Neural cell (in vitro differentiated cells): ENCODE measurements at regions not wholly inside any gene's neighbourhood (a gene's known extent, or its start where the extent isn't known, plus 50 kb on each side); places are given as distances from the start of the nearest gene placed in this dataset.

Source experiments
- H2AFZ ChIP-seq: fragments of 200-600, 300-800 bp; sonication (generic), shearing (Covaris generic); 2 replicates; pipeline ENCODE4 v1.6.0; 2014; ENCODE audit warnings: low read depth, mild to moderate bottlenecking, antibody characterized with exemption, low read length, moderate library complexity
- H3F3A ChIP-seq: fragments of 200-600 bp; shearing (Covaris generic); 2 replicates; pipeline ENCODE4 v1.6.1; 2016; ENCODE audit warnings: mild to moderate bottlenecking, moderate library complexity, mixed read lengths, antibody characterized with exemption, low read length; ENCODE audit not compliant: insufficient read depth, poor library complexity, severe bottlenecking
- H3K27ac ChIP-seq: fragments of 200-600, 300-800 bp; sonication (generic), shearing (Covaris generic); 2 replicates; pipeline ENCODE4 v1.5.1; 2014; ENCODE audit warnings: mild to moderate bottlenecking, low read length, moderate library complexity
- H3K27me3 ChIP-seq: fragments of 300-800, 200-600 bp; sonication (generic), shearing (Covaris generic); 2 replicates; pipeline ENCODE4 v1.6.0; 2014; ENCODE audit warnings: mild to moderate bottlenecking, low read depth, low read length, moderate library complexity; ENCODE audit not compliant: insufficient read depth
- H3K36me3 ChIP-seq: fragments of 300-800, 200-600 bp; sonication (generic), shearing (Covaris generic); 2 replicates; pipeline ENCODE4 v1.5.1; 2014; ENCODE audit warnings: mild to moderate bottlenecking, antibody characterized with exemption, low read length, moderate library complexity; ENCODE audit not compliant: insufficient read depth
- H3K4me2 ChIP-seq: fragments of 300-800, 200-600 bp; sonication (generic), shearing (Covaris generic); 2 replicates; pipeline ENCODE4 v1.6.0; 2014; ENCODE audit warnings: mild to moderate bottlenecking, low read length
- H3K4me3 ChIP-seq: fragments of 300-800, 200-600 bp; sonication (generic), shearing (Covaris generic); 2 replicates; pipeline ENCODE4 v1.5.1; 2014; ENCODE audit warnings: mild to moderate bottlenecking, low read length, moderate library complexity
- H3K79me2 ChIP-seq: fragments of 200-600 bp; shearing (Covaris generic); replicated peaks from 2 replicates; pipeline ENCODE4 v1.6.0; 2014; ENCODE audit warnings: mild to moderate bottlenecking, low read length, moderate library complexity; ENCODE audit not compliant: insufficient read depth
- H3K9ac ChIP-seq: fragments of 300-800, 200-600 bp; sonication (generic), shearing (Covaris generic); 2 replicates; pipeline ENCODE4 v1.6.1; 2016; ENCODE audit warnings: mild to moderate bottlenecking, low read length, mixed read lengths
- H3K9me2 ChIP-seq: fragments of 200-600 bp; shearing (Covaris generic); 2 replicates; pipeline ENCODE4 v1.6.1; 2016; ENCODE audit warnings: mild to moderate bottlenecking, low read length, mixed read lengths; ENCODE audit not compliant: insufficient read depth
- H3K9me3 ChIP-seq: fragments of 200-600, 300-800 bp; sonication (generic), shearing (Covaris generic); 2 replicates; pipeline ENCODE4 v1.6.1; 2016; ENCODE audit warnings: mild to moderate bottlenecking, mixed run types, low read length, moderate library complexity, mixed read lengths
- H4K20me1 ChIP-seq: fragments of 200-600 bp; shearing (Covaris generic); 2 replicates; pipeline ENCODE4 v1.6.1; 2016; ENCODE audit warnings: mild to moderate bottlenecking, mixed run types; ENCODE audit not compliant: insufficient read depth
- EP300 ChIP-seq: fragments of 450-650 bp; conservative IDR thresholded peaks from 2 replicates; pipeline ENCODE4 v1.6.1; 2014; ENCODE audit warnings: antibody characterized with exemption, mild to moderate bottlenecking, moderate library complexity; ENCODE audit not compliant: poor library complexity, severe bottlenecking
- EZH2 ChIP-seq: fragments of 200-600, 300-800 bp; shearing (Covaris generic), sonication (generic); IDR thresholded peaks from 2 replicates; pipeline ENCODE4 v1.6.1; 2014; ENCODE audit warnings: antibody characterized with exemption, low read length, borderline replicate concordance, mild to moderate bottlenecking; ENCODE audit not compliant: insufficient read depth, poor library complexity, severe bottlenecking
- MXI1 ChIP-seq: fragments of 450-650 bp; conservative IDR thresholded peaks from 2 replicates; pipeline ENCODE4 v1.6.1; 2014; ENCODE audit warnings: antibody characterized with exemption, mild to moderate bottlenecking; ENCODE audit not compliant: poor library complexity, severe bottlenecking
- POLR2AphosphoS5 ChIP-seq: IDR thresholded peaks from 2 replicates; pipeline ENCODE4 v1.6.1; 2012
- RAD21 ChIP-seq: fragments of 450-650 bp; conservative IDR thresholded peaks from 2 replicates; pipeline ENCODE4 v1.6.1; 2014; ENCODE audit warnings: antibody characterized with exemption, mild to moderate bottlenecking, moderate library complexity
- SMC3 ChIP-seq: fragments of 450-650 bp; conservative IDR thresholded peaks from 2 replicates; pipeline ENCODE4 v1.6.1; 2014; ENCODE audit warnings: antibody characterized with exemption, mild to moderate bottlenecking, moderate library complexity; ENCODE audit not compliant: poor library complexity
- TAF1 ChIP-seq: IDR thresholded peaks from 2 replicates; pipeline ENCODE4 v1.6.1; 2012; ENCODE audit warnings: low read depth
- TF ChIP-seq, protein P1 (sequence below): IDR thresholded peaks from 2 replicates; pipeline ENCODE4 v1.6.1; 2012; ENCODE audit warnings: borderline replicate concordance
- TF ChIP-seq, protein P2 (sequence below): fragments of 450-650 bp; IDR thresholded peaks from 2 replicates; pipeline ENCODE4 v1.5.1; 2014; ENCODE audit warnings: antibody characterized with exemption, mild to moderate bottlenecking, moderate library complexity; ENCODE audit not compliant: poor library complexity, severe bottlenecking

DNA sequence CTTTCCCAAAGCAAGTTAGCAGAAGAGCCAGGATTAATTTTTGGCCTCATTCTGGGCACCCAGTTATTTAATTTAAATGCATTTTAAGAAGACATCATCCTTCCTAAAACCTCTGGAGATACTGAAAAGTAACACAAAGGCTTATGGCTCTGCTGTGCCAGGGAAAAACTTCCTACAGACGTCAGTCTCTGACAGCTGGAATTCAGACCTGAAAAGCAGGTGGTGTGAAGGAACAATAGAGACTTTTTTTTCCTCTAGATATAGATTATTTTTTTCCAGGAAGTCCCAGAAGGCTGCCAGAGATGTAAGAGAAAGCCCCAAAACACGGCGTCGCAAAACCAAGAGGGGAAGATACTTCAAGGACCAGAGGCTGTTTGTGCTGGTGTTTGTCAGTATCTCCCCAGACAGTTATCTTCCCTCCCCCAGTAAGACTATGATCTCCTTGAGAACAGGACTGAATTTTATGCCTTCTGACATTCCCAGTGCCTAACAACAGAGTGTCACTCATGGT, 88.7 kb upstream of the RASEF start:
- Histone ChIP-seq H3K36me3 (no peaks in the 10 kb centered on the region), H3K27me3 (no peaks in the 10 kb centered on the region), H2AFZ (no peak overlapping the region), H3K4me3 (no peak overlapping the region), H3K9me2 (no peaks in the 10 kb centered on the region), H3F3A (no peaks in the 10 kb centered on the region), H3K9ac (no peak overlapping the region), H4K20me1 (no peaks in the 10 kb centered on the region), H3K79me2 (no peaks in the 10 kb centered on the region), H3K4me2 (no peak overlapping the region), H3K27ac (no peak overlapping the region), H3K9me3 (no peaks in the 10 kb centered on the region)
- TF ChIP-seq TAF1 (no peak), SMC3 (no peak), RAD21 (no peak), POLR2AphosphoS5 (no peak), EZH2 (no peak), MXI1 (no peak), EP300 (no peak)
- TF ChIP-seq, protein P1, sequence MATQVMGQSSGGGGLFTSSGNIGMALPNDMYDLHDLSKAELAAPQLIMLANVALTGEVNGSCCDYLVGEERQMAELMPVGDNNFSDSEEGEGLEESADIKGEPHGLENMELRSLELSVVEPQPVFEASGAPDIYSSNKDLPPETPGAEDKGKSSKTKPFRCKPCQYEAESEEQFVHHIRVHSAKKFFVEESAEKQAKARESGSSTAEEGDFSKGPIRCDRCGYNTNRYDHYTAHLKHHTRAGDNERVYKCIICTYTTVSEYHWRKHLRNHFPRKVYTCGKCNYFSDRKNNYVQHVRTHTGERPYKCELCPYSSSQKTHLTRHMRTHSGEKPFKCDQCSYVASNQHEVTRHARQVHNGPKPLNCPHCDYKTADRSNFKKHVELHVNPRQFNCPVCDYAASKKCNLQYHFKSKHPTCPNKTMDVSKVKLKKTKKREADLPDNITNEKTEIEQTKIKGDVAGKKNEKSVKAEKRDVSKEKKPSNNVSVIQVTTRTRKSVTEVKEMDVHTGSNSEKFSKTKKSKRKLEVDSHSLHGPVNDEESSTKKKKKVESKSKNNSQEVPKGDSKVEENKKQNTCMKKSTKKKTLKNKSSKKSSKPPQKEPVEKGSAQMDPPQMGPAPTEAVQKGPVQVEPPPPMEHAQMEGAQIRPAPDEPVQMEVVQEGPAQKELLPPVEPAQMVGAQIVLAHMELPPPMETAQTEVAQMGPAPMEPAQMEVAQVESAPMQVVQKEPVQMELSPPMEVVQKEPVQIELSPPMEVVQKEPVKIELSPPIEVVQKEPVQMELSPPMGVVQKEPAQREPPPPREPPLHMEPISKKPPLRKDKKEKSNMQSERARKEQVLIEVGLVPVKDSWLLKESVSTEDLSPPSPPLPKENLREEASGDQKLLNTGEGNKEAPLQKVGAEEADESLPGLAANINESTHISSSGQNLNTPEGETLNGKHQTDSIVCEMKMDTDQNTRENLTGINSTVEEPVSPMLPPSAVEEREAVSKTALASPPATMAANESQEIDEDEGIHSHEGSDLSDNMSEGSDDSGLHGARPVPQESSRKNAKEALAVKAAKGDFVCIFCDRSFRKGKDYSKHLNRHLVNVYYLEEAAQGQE, result no peak
- TF ChIP-seq, protein P2, sequence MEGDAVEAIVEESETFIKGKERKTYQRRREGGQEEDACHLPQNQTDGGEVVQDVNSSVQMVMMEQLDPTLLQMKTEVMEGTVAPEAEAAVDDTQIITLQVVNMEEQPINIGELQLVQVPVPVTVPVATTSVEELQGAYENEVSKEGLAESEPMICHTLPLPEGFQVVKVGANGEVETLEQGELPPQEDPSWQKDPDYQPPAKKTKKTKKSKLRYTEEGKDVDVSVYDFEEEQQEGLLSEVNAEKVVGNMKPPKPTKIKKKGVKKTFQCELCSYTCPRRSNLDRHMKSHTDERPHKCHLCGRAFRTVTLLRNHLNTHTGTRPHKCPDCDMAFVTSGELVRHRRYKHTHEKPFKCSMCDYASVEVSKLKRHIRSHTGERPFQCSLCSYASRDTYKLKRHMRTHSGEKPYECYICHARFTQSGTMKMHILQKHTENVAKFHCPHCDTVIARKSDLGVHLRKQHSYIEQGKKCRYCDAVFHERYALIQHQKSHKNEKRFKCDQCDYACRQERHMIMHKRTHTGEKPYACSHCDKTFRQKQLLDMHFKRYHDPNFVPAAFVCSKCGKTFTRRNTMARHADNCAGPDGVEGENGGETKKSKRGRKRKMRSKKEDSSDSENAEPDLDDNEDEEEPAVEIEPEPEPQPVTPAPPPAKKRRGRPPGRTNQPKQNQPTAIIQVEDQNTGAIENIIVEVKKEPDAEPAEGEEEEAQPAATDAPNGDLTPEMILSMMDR, result no peak

DNA sequence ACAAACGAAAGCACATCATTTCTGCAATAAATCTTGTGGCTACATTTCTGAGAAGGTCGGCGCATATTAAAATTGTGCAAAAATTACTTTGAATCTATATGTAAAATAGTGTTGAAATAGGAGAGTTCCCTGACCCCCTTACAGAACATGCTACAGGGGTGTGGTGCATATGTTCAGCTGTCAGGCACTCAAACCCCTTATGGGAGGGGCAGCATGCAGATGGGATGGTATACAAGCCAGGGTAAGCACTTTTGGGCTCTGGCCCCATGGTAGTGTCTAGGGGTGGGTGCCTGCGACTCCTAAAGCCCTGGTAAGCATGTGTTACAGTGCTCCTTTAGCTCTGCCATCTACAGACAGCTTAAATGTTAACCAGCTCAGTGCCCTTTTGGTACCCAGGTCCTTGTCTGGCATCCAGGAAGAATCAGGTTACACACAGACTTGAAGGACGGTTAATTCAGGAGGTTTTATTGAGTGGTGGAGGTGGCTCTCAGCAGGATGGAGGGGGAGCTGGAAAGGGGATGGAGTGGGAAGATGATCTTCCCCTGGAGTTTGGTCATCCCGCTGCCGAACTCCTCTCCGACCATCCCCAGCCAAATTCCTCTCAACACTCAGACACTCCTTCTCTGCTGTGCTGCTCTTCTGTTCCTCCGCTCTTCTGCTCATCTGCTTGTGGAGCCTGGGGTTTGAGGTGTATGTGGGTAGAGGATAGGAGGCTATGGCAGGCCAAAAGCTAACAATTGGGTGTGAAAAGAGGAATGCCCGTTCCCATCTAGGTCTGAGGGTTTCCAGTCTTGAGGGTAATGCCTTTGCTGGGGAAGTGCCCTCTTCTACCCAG, 84.6 kb upstream of the RASEF start:
- Histone ChIP-seq H3K9ac (no peak overlapping the region), H3F3A (no peaks in the 10 kb centered on the region), H3K79me2 (no peaks in the 10 kb centered on the region), H3K27me3 (no peaks in the 10 kb centered on the region), H4K20me1 (no peaks in the 10 kb centered on the region), H3K9me3 (no peaks in the 10 kb centered on the region), H3K27ac (no peak overlapping the region), H3K36me3 (no peaks in the 10 kb centered on the region), H3K4me2 (no peak overlapping the region), H2AFZ (no peak overlapping the region), H3K4me3 (no peak overlapping the region), H3K9me2 (no peaks in the 10 kb centered on the region)
- TF ChIP-seq MXI1, result no peak
- TF ChIP-seq, protein P1, result no peak
- TF ChIP-seq SMC3, result no peak
- TF ChIP-seq, protein P2, result no peak
- no peak for TF ChIP-seq POLR2AphosphoS5
- TF ChIP-seq RAD21, result no peak
